HG02840 (cell line): ENCODE measurements at regions not wholly inside any gene's neighbourhood (a gene's known extent, or its start where the extent isn't known, plus 50 kb on each side); places are given as distances from the start of the nearest gene placed in this dataset.
"Not testable (repeated sequence)": the region's sequence is repeated elsewhere in the genome, so short reads cannot be mapped to it uniquely, and the experiment has no call there.

ENCODE experiments used
- ATAC-seq: cut with Tn5 transposase; IDR thresholded peaks from one replicate; pipeline ENCODE4 v1.9.1; 2021; ENCODE audit warnings: mild to moderate bottlenecking, moderate library complexity, moderate number of reproducible peaks; ENCODE audit not compliant: unreplicated experiment, low FRiP score

- ATAC-seq, result no peak
These were observed 158.4 kb upstream of the PDE1C start for GRCh38 chr7:32228601-32229000.

- ATAC-seq, result no peak
These were observed 157.5 kb upstream of the PDE1C start for GRCh38 chr7:32227746-32228145.

- no peak for ATAC-seq
These were observed 154.1 kb upstream of the PDE1C start for GRCh38 chr7:32224276-32224675.

GRCh38 chr7:32223721-32224120 is 153.5 kb upstream of the PDE1C start:
- ATAC-seq, result no peak

- ATAC-seq, result no peak
These were observed 153.0 kb upstream of the PDE1C start for GRCh38 chr7:32223071-32223650.

GRCh38 chr7:32222251-32222900 is 152.2 kb upstream of the PDE1C start:
- no peak for ATAC-seq

- no peak for ATAC-seq
These were observed 151.5 kb upstream of the PDE1C start for GRCh38 chr7:32221736-32222135.

- no peak for ATAC-seq
These were observed 150.8 kb upstream of the PDE1C start for GRCh38 chr7:32221056-32221455.

- not testable (repeated sequence) for ATAC-seq
These were observed 149.6 kb upstream of the PDE1C start for GRCh38 chr7:32219831-32220230.

GRCh38 chr7:32219416-32219815 is 149.2 kb upstream of the PDE1C start:
- no peak for ATAC-seq

- no peak for ATAC-seq
These were observed 148.6 kb upstream of the PDE1C start for GRCh38 chr7:32218741-32219288.

GRCh38 chr7:32218154-32218467 is 147.9 kb upstream of the PDE1C start:
- no peak for ATAC-seq

GRCh38 chr7:32217341-32218153 is 147.3 kb upstream of the PDE1C start:
- ATAC-seq, result no peak

- no peak for ATAC-seq
These were observed 146.6 kb upstream of the PDE1C start for GRCh38 chr7:32216759-32217158.

GRCh38 chr7:32215697-32216096 is 145.5 kb upstream of the PDE1C start:
- ATAC-seq, result no peak

- no peak for ATAC-seq
These were observed 144.7 kb upstream of the PDE1C start for GRCh38 chr7:32214913-32215312.

- no peak for ATAC-seq
These were observed 142.1 kb upstream of the PDE1C start for GRCh38 chr7:32212321-32212720.

- ATAC-seq, result no peak
These were observed 136.8 kb upstream of the PDE1C start for GRCh38 chr7:32206987-32207386.

- ATAC-seq, result no peak
These were observed 136.3 kb upstream of the PDE1C start for GRCh38 chr7:32206488-32206887.

GRCh38 chr7:32205298-32205824 is 135.2 kb upstream of the PDE1C start:
- not testable (repeated sequence) for ATAC-seq

GRCh38 chr7:32204361-32205018 is 134.3 kb upstream of the PDE1C start:
- no peak for ATAC-seq
